ENCODE measurements at regions not wholly inside any gene's neighbourhood (a gene's known extent, or its start where the extent isn't known, plus 50 kb on each side); places are given as distances from the start of the nearest gene placed in this dataset.

- no peaks in the 10 kb centered on the region for H3K36me3 ChIP-seq (ENCODE audit: control insufficient read depth in 4 of 4, insufficient read depth in 3 of 4, low read depth in 1 of 4, low read length in 3 of 4)
- no peaks in the 10 kb centered on the region for H3K9me3 ChIP-seq (ENCODE audit: control insufficient read depth in 4 of 4, low read length in 3 of 4)
- H3K9ac ChIP-seq (ENCODE audit: low read depth in 1 of 2, low read length in 2 of 2), result no peak overlapping the region
- H3K27me3 ChIP-seq (ENCODE audit: control insufficient read depth in 4 of 4, insufficient read depth in 4 of 4, low read length in 3 of 4), result no peaks in the 10 kb centered on the region
- no peak overlapping the region for H3K27ac ChIP-seq (ENCODE audit: low read depth in 1 of 2, low read length in 2 of 2)
- no peak for TF ChIP-seq FOXA1 (IDR thresholded peaks at IDR 0.05)
- no peak for TF ChIP-seq TAF1 (conservative IDR thresholded peaks at IDR 0.05)
- no peak for TF ChIP-seq REST (IDR thresholded peaks at IDR 0.05)
- no peak for TF ChIP-seq RXRA (IDR thresholded peaks at IDR 0.05)
- no peak for TF ChIP-seq FOXA2 (IDR thresholded peaks at IDR 0.05)
- no peak for TF ChIP-seq NR2F2 (IDR thresholded peaks at IDR 0.05)
- TF ChIP-seq HNF4A (conservative IDR thresholded peaks at IDR 0.05), result no peak
- no peaks in the 10 kb centered on the region for H3K4me1 ChIP-seq (ENCODE audit: control insufficient read depth in 4 of 4, insufficient read depth in 4 of 4, low read length in 3 of 4)
- no peak for DNase-seq (ENCODE audit: low spot score)
- no peak overlapping the region for H3K4me3 ChIP-seq (ENCODE audit: low read depth in 1 of 3, low read length in 3 of 3)
Measured at GRCh38 chr3:181630853-181631252, 80.9 kb upstream of the SOX2 start.

GRCh38 chr3:181629711-181630110 is 82.0 kb upstream of the SOX2 start:
- DNase-seq (ENCODE audit: low spot score), result no peak
- H3K4me3 ChIP-seq (ENCODE audit: low read depth in 1 of 3, low read length in 3 of 3), result no peak overlapping the region
- H3K9ac ChIP-seq (ENCODE audit: low read depth in 1 of 2, low read length in 2 of 2), result no peak overlapping the region
- 86% methylated on average over 3 of the region's 3 CpGs for WGBS
- H3K4me1 ChIP-seq (ENCODE audit: control insufficient read depth in 4 of 4, insufficient read depth in 4 of 4, low read length in 3 of 4), result no peaks in the 10 kb centered on the region
- no peak overlapping the region for H3K27ac ChIP-seq (ENCODE audit: low read depth in 1 of 2, low read length in 2 of 2)
- H3K27me3 ChIP-seq (ENCODE audit: control insufficient read depth in 4 of 4, insufficient read depth in 4 of 4, low read length in 3 of 4), result no peaks in the 10 kb centered on the region
- no peaks in the 10 kb centered on the region for H3K9me3 ChIP-seq (ENCODE audit: control insufficient read depth in 4 of 4, low read length in 3 of 4)
- H3K36me3 ChIP-seq (ENCODE audit: control insufficient read depth in 4 of 4, insufficient read depth in 3 of 4, low read depth in 1 of 4, low read length in 3 of 4), result no peaks in the 10 kb centered on the region
- TF ChIP-seq REST (IDR thresholded peaks at IDR 0.05) (no peak), TAF1 (conservative IDR thresholded peaks at IDR 0.05) (no peak), MAX (IDR thresholded peaks at IDR 0.05) (no peak), ZBTB33 (IDR thresholded peaks at IDR 0.05) (no peak), EGR1 (IDR thresholded peaks at IDR 0.05; ENCODE audit: low read depth in 2 of 2) (no peak)
